ENCODE measurements at regions not wholly inside any gene's neighbourhood (a gene's known extent, or its start where the extent isn't known, plus 50 kb on each side); places are given as distances from the start of the nearest gene placed in this dataset.
"Not testable (repeated sequence)": the region's sequence is repeated elsewhere in the genome, so short reads cannot be mapped to it uniquely, and the experiment has no call there.

DNA sequence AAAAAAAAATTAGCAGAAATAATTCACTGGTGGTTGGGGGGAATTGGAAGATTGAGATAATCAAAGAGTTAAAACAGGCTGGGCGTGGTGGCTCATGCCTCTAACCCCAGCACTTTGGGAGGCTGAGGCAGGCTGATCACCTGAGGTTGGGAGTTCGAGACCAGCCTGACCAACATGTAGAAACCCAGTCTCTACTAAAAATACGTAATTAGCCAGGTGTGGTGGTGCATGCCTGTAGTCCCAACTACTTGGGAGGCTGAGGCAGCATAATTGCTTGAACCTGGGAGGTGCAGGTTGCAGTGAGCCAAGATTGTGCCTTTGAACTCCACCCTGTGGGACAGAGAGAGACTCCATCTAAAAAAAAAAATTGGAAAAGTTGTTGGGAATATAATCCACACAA is 173.2 kb upstream of the TPTE start:
- H3K4me2 ChIP-seq (ENCODE audit: insufficient read depth in 1 of 2, low read depth in 2 of 2, low read length in 2 of 2); H2AK5ac ChIP-seq (ENCODE audit: low read depth, low read length); DNase-seq (ENCODE audit: low read depth in 1 of 2, low spot score in 2 of 2); H3K56ac ChIP-seq (replicated peaks; ENCODE audit: insufficient read length, low read depth, low read length); POLR2A ChIA-PET (ENCODE audit: partially characterized antibody); H2BK20ac ChIP-seq (ENCODE audit: low read length); H4K5ac ChIP-seq (ENCODE audit: insufficient read length, low read depth, low read length); H4K20me1 ChIP-seq (replicated peaks in 1 of 2; ENCODE audit: control insufficient read depth in 1 of 2, insufficient read depth in 2 of 2, low read length in 2 of 2); FAIRE-seq; H3K23ac ChIP-seq (ENCODE audit: insufficient read length); H3K23me2 ChIP-seq (ENCODE audit: low read depth, low read length); H2AFZ ChIP-seq (ENCODE audit: low read length); H2BK120ac ChIP-seq (replicated peaks; ENCODE audit: low read depth, low read length); H4K91ac ChIP-seq (replicated peaks; ENCODE audit: insufficient read length, low read length); H3K4ac ChIP-seq (replicated peaks; ENCODE audit: insufficient read length, low read depth, low read length); H2BK5ac ChIP-seq (ENCODE audit: low read depth, low read length); H2BK12ac ChIP-seq (ENCODE audit: low read depth, low read length); H3K18ac ChIP-seq (ENCODE audit: extremely low read depth, low read length); H3K27me3 ChIP-seq (replicated peaks in 1 of 4; ENCODE audit: control insufficient read depth in 3 of 4, extremely low read depth in 1 of 4, insufficient read depth in 3 of 4, low read length in 3 of 4); CTCF ChIA-PET (ENCODE audit: partially characterized antibody); H4K8ac ChIP-seq (ENCODE audit: extremely low read depth, insufficient read depth, low read length); H3K79me2 ChIP-seq (ENCODE audit: control insufficient read depth in 1 of 2, insufficient read depth in 2 of 2, low read length in 2 of 2); H3K9ac ChIP-seq (replicated peaks in 1 of 4; ENCODE audit: extremely low read depth in 1 of 4, low read depth in 3 of 4, low read length in 3 of 4); H3K4me1 ChIP-seq (replicated peaks in 1 of 4; ENCODE audit: control insufficient read depth in 3 of 4, insufficient read depth in 4 of 4, low read length in 3 of 4); H2BK15ac ChIP-seq (ENCODE audit: low read length); H3K14ac ChIP-seq (ENCODE audit: insufficient read length); H3K27ac ChIP-seq (ENCODE audit: low read depth, low read length); H3K36me3 ChIP-seq (ENCODE audit: control insufficient read depth in 2 of 4, insufficient read depth in 4 of 4, low read length in 3 of 4); H3K4me3 ChIP-seq (ENCODE audit: extremely low read depth in 1 of 4, insufficient read depth in 2 of 4, low read depth in 3 of 4, low read length in 4 of 4); H3K79me1 ChIP-seq (ENCODE audit: low read depth, low read length): not testable (repeated sequence)
- peaks cover 49 to 70% of the 10 kb centered on the region in 2 experiments for H3K9me3 ChIP-seq (ENCODE audit: insufficient read depth in 2 of 2, low read depth in 1 of 2, low read length in 1 of 2)
- WGBS, 2 experiments (ENCODE audit: extremely low coverage in 1 of 2, insufficient coverage in 1 of 2, insufficient read length in 1 of 2, insufficient replicate concordance in 2 of 2, low coverage in 1 of 2, low lambda C conversion rate in 2 of 2, missing lambda C conversion rate in 1 of 2) = 70% methylated on average over 3 of the region's 3 CpGs; no CpG with 5 or more reads in 1 of the 2 experiments

- H4K5ac ChIP-seq (ENCODE audit: insufficient read length, low read depth, low read length); H4K91ac ChIP-seq (replicated peaks; ENCODE audit: insufficient read length, low read length); H3K14ac ChIP-seq (ENCODE audit: insufficient read length); H3K4me2 ChIP-seq (ENCODE audit: insufficient read depth in 1 of 2, low read depth in 2 of 2, low read length in 2 of 2); H2BK15ac ChIP-seq (ENCODE audit: low read length); H3K4me1 ChIP-seq (replicated peaks in 1 of 4; ENCODE audit: control insufficient read depth in 3 of 4, insufficient read depth in 4 of 4, low read length in 3 of 4); H3K79me1 ChIP-seq (ENCODE audit: low read depth, low read length); H3K27me3 ChIP-seq (replicated peaks in 1 of 4; ENCODE audit: control insufficient read depth in 3 of 4, extremely low read depth in 1 of 4, insufficient read depth in 3 of 4, low read length in 3 of 4); H3K23me2 ChIP-seq (ENCODE audit: low read depth, low read length); H2BK5ac ChIP-seq (ENCODE audit: low read depth, low read length); H3K9ac ChIP-seq (replicated peaks in 1 of 4; ENCODE audit: extremely low read depth in 1 of 4, low read depth in 3 of 4, low read length in 3 of 4); H2AFZ ChIP-seq (ENCODE audit: low read length); H3K4me3 ChIP-seq (ENCODE audit: extremely low read depth in 1 of 4, insufficient read depth in 2 of 4, low read depth in 3 of 4, low read length in 4 of 4); H4K20me1 ChIP-seq (replicated peaks in 1 of 2; ENCODE audit: control insufficient read depth in 1 of 2, insufficient read depth in 2 of 2, low read length in 2 of 2); H3K4ac ChIP-seq (replicated peaks; ENCODE audit: insufficient read length, low read depth, low read length); H2BK12ac ChIP-seq (ENCODE audit: low read depth, low read length); H3K27ac ChIP-seq (ENCODE audit: low read depth, low read length); H3K18ac ChIP-seq (ENCODE audit: extremely low read depth, low read length); H3K79me2 ChIP-seq (ENCODE audit: control insufficient read depth in 1 of 2, insufficient read depth in 2 of 2, low read length in 2 of 2); FAIRE-seq; CTCF ChIA-PET (ENCODE audit: partially characterized antibody); H3K23ac ChIP-seq (ENCODE audit: insufficient read length); H2BK20ac ChIP-seq (ENCODE audit: low read length); POLR2A ChIA-PET (ENCODE audit: partially characterized antibody); H3K56ac ChIP-seq (replicated peaks; ENCODE audit: insufficient read length, low read depth, low read length); DNase-seq (ENCODE audit: low read depth in 1 of 2, low spot score in 2 of 2); H4K8ac ChIP-seq (ENCODE audit: extremely low read depth, insufficient read depth, low read length); H2BK120ac ChIP-seq (replicated peaks; ENCODE audit: low read depth, low read length); H3K36me3 ChIP-seq (ENCODE audit: control insufficient read depth in 2 of 4, insufficient read depth in 4 of 4, low read length in 3 of 4); H2AK5ac ChIP-seq (ENCODE audit: low read depth, low read length): not testable (repeated sequence)
- WGBS, 2 experiments (ENCODE audit: extremely low coverage in 1 of 2, insufficient coverage in 1 of 2, insufficient read length in 1 of 2, insufficient replicate concordance in 2 of 2, low coverage in 1 of 2, low lambda C conversion rate in 2 of 2, missing lambda C conversion rate in 1 of 2) = 49% methylated on average over 5 of the region's 5 CpGs; no CpG with 5 or more reads in 1 of the 2 experiments
- H3K9me3 ChIP-seq (ENCODE audit: insufficient read depth in 2 of 2, low read depth in 1 of 2, low read length in 1 of 2) = peaks cover 52 to 76% of the 10 kb centered on the region in 2 experiments
These were observed 166.4 kb upstream of the TPTE start for GRCh38 chr21:10354851-10355578.

All from H1 (cell line).